ENCODE measurements at regions not wholly inside any gene's neighbourhood (a gene's known extent, or its start where the extent isn't known, plus 50 kb on each side); places are given as distances from the start of the nearest gene placed in this dataset.

GRCh38 chr6:14254505-14254904 lies 136.9 kb downstream of the CD83 start:
- DNase-seq (ENCODE audit: low spot score) = no peak

DNA sequence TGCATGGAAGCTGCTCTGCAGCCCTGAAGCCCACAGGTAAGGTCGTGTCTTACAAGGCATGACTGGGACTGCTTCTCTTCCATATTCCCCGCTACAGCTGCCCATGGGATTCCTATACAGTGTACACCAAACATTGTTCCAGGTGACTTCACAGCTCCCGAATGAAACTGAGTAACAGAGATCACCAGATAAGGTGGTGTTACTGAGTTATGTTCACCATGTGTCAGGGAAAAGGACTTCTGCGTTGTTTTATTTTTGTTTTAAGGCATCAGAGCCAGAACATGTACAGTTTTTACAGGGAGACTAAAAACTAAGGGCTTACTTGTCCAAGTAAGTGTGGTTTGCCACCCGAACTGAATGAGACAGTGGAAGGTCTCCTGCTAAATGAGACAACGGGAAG lies 138.3 kb downstream of the CD83 start:
- no peak for DNase-seq (ENCODE audit: low spot score)

DNA sequence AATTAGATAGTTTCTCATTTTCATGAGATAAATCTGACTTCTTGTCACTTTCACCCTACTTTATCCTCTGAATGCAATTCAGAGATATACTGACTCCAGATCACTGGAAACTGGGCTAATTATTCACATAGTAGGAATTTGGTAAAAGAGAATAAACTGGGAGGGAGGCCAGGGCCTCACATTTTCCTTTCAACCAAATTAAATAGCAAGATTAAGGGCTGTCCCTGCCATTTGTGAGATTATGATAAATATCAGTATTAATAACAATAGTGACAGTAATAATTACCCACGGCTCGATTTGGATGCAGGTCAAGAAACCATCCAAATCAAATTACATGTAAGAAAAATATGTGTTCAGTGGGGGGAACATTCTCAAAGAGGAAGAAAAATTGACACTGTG lies 140.5 kb downstream of the CD83 start:
- no peak for DNase-seq (ENCODE audit: low spot score)

GRCh38 chr6:14258695-14259593 lies 141.4 kb downstream of the CD83 start:
- DNase-seq (ENCODE audit: low spot score) = no peak

GRCh38 chr6:14259594-14260152 lies 142.1 kb downstream of the CD83 start:
- DNase-seq (ENCODE audit: low spot score) = no peak

- no peak for DNase-seq (ENCODE audit: low spot score)
These were observed 143.3 kb downstream of the CD83 start for GRCh38 chr6:14260839-14261238.

- no peak for DNase-seq (ENCODE audit: low spot score)
These were observed 146.4 kb downstream of the CD83 start for GRCh38 chr6:14263881-14264424.

DNA sequence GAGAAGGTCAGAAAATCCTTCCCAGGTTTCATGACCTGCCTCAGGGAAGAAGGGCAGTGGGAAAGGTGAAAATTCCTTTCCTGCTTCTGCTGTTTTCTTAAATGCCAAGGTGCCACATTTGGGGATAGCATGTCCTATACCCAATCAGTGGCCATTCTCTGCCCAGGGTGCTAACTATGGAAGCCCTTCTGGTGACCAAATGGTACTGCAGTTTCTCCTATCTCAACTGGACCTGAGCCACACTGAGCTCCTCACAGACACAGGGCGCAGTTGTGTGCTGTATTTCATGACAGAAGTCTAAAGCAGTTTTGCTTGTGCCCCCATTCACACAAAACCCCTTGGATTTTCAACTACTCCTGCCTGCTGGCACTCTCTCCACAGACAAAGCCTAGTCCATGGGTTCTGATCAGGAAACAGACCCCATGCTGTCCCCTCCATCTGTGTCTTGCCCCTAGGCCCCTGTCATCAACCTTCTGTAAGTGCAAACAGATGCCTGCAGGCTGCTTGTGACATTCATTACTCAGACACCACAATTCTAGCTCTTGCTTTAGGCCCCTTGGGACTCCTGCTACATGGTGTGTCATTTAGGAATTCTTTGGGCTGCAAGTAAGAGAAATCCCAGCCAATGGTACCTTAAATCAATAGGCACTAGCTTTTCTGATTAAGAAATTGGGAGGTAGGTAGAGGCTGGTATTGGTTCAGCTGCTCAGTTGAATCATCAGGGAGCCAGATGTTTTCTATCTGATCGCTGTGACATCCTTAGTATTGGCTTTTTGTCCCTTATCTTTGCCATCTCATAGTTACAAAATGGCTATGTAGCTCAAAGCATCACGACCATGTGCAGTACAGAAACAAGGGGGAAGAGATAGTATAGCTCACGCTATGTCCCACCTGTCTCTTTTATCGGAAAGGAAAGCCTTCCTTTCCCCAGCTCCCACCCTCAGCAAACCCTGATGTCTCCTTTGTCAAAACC lies 147.8 kb downstream of the CD83 start:
- no peak for DNase-seq (ENCODE audit: low spot score)

- no peak for DNase-seq (ENCODE audit: low spot score)
These were observed 148.7 kb downstream of the CD83 start for GRCh38 chr6:14266266-14266665.

- no peak for DNase-seq (ENCODE audit: low spot score)
These were observed 150.5 kb downstream of the CD83 start for GRCh38 chr6:14267885-14268660.

DNA sequence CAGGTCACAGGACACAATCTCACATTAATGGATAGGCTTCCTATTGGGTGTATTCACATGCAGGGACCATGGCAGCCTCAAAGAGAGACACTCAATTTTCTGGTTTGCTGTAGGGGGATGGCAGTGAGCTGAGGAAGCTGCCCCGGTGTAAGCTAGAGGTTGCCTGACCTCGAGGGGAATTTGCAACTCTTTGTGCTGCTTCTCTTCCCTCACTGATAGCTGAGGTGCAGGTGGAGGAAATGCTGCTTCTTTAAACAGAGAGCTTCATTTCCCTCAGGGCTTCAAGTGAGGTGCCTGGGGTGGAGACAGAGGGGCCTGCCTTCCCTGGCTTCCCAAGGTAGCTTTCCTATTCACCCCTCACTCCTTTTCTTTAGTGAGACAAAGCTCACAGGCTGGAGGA lies 151.9 kb downstream of the CD83 start:
- no peak for DNase-seq (ENCODE audit: low spot score)

GRCh38 chr6:14270142-14270893 lies 152.7 kb downstream of the CD83 start:
- DNase-seq (ENCODE audit: low spot score) = no peak

DNA sequence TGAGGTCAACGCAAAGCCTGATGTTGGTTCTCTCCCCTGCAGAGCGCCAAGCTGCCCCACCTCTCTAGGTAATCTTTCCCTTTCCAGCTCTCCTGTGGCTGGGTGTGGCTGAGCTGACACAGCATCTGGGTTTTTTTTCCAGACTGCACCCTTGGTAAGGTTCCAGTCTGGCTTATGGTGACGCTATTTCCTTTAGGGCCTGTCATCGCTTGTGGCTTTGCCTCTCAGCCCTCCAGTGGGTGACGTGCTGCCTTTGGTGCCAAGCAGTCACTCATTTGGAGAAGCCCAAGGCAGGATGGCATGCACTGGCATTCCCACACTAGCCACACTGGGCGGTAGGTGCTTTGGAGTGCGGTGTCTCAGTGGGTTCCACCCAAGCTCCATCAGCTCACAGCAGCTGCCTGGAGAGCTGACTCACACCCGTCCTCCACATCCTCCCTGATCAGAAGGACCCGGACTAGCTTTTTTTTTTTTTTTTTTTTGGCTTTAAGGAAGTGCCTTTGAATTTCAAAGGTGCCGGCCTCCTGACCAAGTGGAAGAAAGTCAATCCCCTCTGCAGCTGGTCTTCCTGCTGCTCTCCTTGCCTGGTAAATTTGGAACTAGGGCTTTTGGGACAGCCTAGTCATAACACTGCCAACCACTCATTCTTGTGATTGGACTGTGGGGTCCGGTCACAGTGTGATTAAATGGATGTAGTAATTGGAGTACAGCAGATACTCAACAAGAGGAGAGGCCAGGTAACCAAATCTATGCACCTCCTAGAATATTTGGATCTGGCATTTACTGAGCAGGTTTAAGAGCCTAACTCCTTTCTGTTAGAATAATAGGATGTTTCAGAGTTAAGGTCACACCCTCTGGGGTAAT lies 153.6 kb downstream of the CD83 start:
- DNase-seq (ENCODE audit: low spot score) = peak; percentile 100

DNA sequence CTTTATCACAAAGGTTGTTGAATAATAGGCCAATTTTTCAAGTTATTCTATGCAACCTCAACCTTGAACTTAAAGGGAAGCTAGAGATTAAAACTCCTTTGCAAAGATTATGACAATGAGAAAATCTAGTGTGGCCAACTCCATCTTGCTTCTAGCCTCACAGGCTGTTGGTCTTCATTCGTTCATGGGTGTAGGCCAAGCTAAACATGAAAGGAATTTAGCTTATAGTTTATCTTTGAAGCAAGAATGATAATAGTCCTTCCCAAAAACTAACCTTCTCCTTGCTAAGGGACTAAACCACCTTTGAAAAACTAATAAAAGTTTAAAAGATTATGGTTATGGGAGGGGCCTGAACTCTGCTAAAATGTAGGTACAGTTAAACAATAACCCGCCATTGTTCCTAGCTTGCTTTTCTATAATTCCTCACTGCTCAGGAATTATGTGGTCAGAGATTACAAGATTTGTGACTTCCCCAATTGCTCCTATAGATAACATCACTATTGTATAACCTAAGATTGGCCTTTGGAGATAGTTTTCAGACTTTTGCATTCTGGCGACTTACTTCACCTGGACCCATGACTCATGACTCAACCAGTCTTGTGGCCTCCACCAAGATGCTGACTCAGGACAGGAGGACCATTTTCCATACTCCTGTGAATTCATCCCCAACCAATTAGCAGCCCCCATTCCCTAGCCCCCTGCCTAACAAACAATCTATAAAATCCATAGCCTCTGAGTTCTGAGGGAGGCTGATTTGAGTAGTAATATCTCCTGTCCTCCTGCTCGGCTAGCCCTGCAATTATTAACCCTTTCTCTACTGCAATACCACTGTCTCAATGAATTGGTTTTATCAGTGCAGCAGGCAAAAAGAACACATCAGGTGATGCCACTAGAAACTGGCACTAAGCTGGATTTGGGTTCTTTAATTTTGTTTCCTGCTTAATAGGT lies 154.5 kb downstream of the CD83 start:
- peak; percentile 88 for DNase-seq (ENCODE audit: low spot score)

GRCh38 chr6:14272737-14273085 lies 155.1 kb downstream of the CD83 start:
- DNase-seq (ENCODE audit: low spot score) = no peak

DNA sequence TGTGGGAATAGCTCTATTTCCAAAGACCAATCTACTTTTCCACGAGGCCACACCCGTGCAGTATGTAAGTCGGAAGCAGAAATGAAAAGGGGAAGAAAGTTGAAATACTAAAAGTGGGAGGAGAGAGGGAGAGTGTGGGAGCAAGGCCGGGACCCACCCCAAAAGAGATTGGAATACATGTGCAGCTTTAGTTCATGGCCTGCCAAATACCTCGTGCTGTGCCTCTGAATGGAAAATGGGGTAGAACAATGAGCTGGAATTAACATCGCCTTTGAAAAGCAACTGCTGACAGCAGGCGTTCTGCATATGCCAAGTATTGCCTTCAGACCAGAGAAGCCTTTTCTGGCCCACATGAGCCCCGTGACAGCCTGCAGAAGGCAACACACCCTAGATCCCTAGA lies 155.6 kb downstream of the CD83 start:
- no peak for DNase-seq (ENCODE audit: low spot score)

DNA sequence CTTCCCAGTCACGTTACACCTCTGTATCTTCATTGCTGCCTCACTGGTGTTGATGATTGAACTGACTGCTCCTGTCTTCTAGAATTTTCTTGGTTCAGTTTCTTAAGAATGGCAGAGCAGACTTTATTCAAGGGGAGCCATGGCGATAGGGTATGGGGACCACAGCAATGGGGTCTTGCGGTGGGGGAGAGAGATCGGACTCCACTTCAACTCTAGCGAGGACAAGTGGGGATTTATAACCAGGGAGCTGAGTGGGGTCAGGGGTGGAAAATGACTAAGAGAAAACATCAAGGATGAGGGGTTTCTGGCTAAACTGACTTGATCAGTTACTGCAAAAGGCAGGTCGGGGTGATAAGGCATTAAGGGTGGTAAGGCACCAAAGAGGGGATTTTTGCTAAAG lies 156.4 kb downstream of the CD83 start:
- DNase-seq (ENCODE audit: low spot score) = no peak
